H1 (cell line): ENCODE measurements at regions not wholly inside any gene's neighbourhood (a gene's known extent, or its start where the extent isn't known, plus 50 kb on each side); places are given as distances from the start of the nearest gene placed in this dataset.

Experiments
- CTCF ChIA-PET: fragments of 300-600 bp; sonication (Branson Sonifier 250); formaldehyde crosslinking; loops from one replicate; lab custom pipeline; 2021; ENCODE audit not compliant: partially characterized antibody; lab: Charles Lee
- POLR2A ChIA-PET: fragments of 300-600 bp; sonication (Branson Sonifier 250); formaldehyde crosslinking; loops from one replicate; lab custom pipeline; 2021; ENCODE audit warnings: inconsistent platforms; ENCODE audit not compliant: partially characterized antibody; lab: Charles Lee
- DNase-seq, 2 experiments: peaks; one replicate each; pipeline versions ENCODE4 v3.0.0 to v3.0.0-alpha.2; 2010 to 2022; ENCODE audit warnings: low spot score in 2 of 2, low read depth in 1 of 2, mixed read lengths in 1 of 2
- FAIRE-seq: peaks from 2 replicates; lab custom pipeline; 2011; peaks lifted over from hg19 to GRCh38; lab: Jason Lieb, UNC
- H2AFZ ChIP-seq: 2 replicates; pipeline ENCODE4 v1.8.1; 2012; ENCODE audit warnings: low read length, inconsistent platforms
- H2AK5ac ChIP-seq: 2 replicates; pipeline ENCODE4 v1.6.1; 2013; ENCODE audit warnings: low read depth, low read length
- H2BK120ac ChIP-seq: replicated peaks from 2 replicates; pipeline ENCODE3; 2013; ENCODE audit warnings: low read depth, low read length, inconsistent platforms
- H2BK12ac ChIP-seq: 2 replicates; pipeline ENCODE4 v1.6.1; 2013; ENCODE audit warnings: low read depth, low read length
- H2BK15ac ChIP-seq: 2 replicates; pipeline ENCODE4 v1.6.1; 2013; ENCODE audit warnings: low read length
- H2BK20ac ChIP-seq: 2 replicates; pipeline ENCODE4 v1.6.1; 2013; ENCODE audit warnings: low read length
- H2BK5ac ChIP-seq: 2 replicates; pipeline ENCODE4 v1.6.1; 2013; ENCODE audit warnings: low read depth, low read length
- H3K14ac ChIP-seq: 2 replicates; pipeline ENCODE4 v1.6.1; 2013; ENCODE audit warnings: inconsistent platforms; ENCODE audit not compliant: insufficient read length
- H3K18ac ChIP-seq: 2 replicates; pipeline ENCODE4 v1.6.1; 2013; ENCODE audit warnings: low read length; ENCODE audit errors: extremely low read depth
- H3K23ac ChIP-seq: 2 replicates; pipeline ENCODE4 v1.6.1; 2013; ENCODE audit warnings: inconsistent platforms; ENCODE audit not compliant: insufficient read length
- H3K23me2 ChIP-seq: 2 replicates; pipeline ENCODE4 v1.6.1; 2013; ENCODE audit warnings: low read depth, low read length
- H3K27ac ChIP-seq: 2 replicates; pipeline ENCODE4 v1.6.1; 2011; ENCODE audit warnings: low read depth, low read length, inconsistent platforms
- H3K27me3 ChIP-seq, 4 experiments: replicated peaks in 1 of 4; 1 replicate in 1 of 4; 2 replicates in 3 of 4; pipeline versions ENCODE4 v1.6.1 to v1.8.1; 2011 to 2013; ENCODE audit warnings: low read length in 3 of 4, mild to moderate bottlenecking in 3 of 4, inconsistent platforms in 2 of 4, mixed read lengths in 2 of 4, moderate library complexity in 1 of 4; ENCODE audit not compliant: control insufficient read depth in 3 of 4, insufficient read depth in 3 of 4; ENCODE audit errors: extremely low read depth in 1 of 4
- H3K36me3 ChIP-seq, 4 experiments: 2 replicates each; pipeline versions ENCODE4 v1.6.1 to v1.8.1; 2011 to 2013; ENCODE audit warnings: mild to moderate bottlenecking in 4 of 4, low read length in 3 of 4, moderate library complexity in 2 of 4, control low read depth in 1 of 4, inconsistent platforms in 1 of 4; ENCODE audit not compliant: insufficient read depth in 4 of 4, control insufficient read depth in 2 of 4
- H3K4ac ChIP-seq: replicated peaks from 2 replicates; pipeline ENCODE3; 2013; ENCODE audit warnings: low read length, low read depth, mixed read lengths, inconsistent platforms; ENCODE audit not compliant: insufficient read length
- H3K4me1 ChIP-seq, 4 experiments: replicated peaks in 1 of 4; 1 replicate in 1 of 4; 2 replicates in 3 of 4; pipeline versions ENCODE4 v1.6.1 to v1.8.1; 2011 to 2013; ENCODE audit warnings: low read length in 3 of 4, inconsistent platforms in 2 of 4, mixed read lengths in 1 of 4; ENCODE audit not compliant: insufficient read depth in 4 of 4, control insufficient read depth in 3 of 4
- H3K4me2 ChIP-seq, 2 experiments: 2 replicates each; pipeline versions ENCODE4 v1.6.1 to v1.8.1; 2011 to 2013; ENCODE audit warnings: low read depth in 2 of 2, low read length in 2 of 2, control low read depth in 1 of 2, inconsistent platforms in 1 of 2, mild to moderate bottlenecking in 1 of 2; ENCODE audit not compliant: insufficient read depth in 1 of 2
- H3K4me3 ChIP-seq, 4 experiments: fragments of 200-600, 300-600 bp in 1 of 4; sonication (generic), shearing (Covaris generic), sonication (Bioruptor Twin) in 1 of 4; 2 replicates each; pipeline versions ENCODE4 v1.5.1 to v1.8.1; 2011 to 2016; ENCODE audit warnings: low read length in 4 of 4, low read depth in 3 of 4, control low read depth in 2 of 4, inconsistent platforms in 2 of 4, mild to moderate bottlenecking in 2 of 4, mixed read lengths in 1 of 4, moderate library complexity in 1 of 4; ENCODE audit not compliant: insufficient read depth in 2 of 4; ENCODE audit errors: extremely low read depth in 1 of 4
- H3K56ac ChIP-seq: replicated peaks from 2 replicates; pipeline ENCODE3; 2013; ENCODE audit warnings: low read depth, mild to moderate bottlenecking, mixed read lengths, low read length, inconsistent platforms; ENCODE audit not compliant: insufficient read length
- H3K79me1 ChIP-seq: 2 replicates; pipeline ENCODE4 v1.6.1; 2013; ENCODE audit warnings: low read depth, low read length, control low read depth
- H3K79me2 ChIP-seq, 2 experiments: 2 replicates each; pipeline versions ENCODE4 v1.6.1 to v1.8.1; 2012 to 2013; ENCODE audit warnings: low read length in 2 of 2, mild to moderate bottlenecking in 2 of 2, inconsistent platforms in 1 of 2; ENCODE audit not compliant: insufficient read depth in 2 of 2, control insufficient read depth in 1 of 2
- H3K9ac ChIP-seq, 4 experiments: replicated peaks in 1 of 4; 1 replicate in 1 of 4; 2 replicates in 3 of 4; pipeline versions ENCODE4 v1.6.1 to v1.8.1; 2011 to 2013; ENCODE audit warnings: low read depth in 3 of 4, low read length in 3 of 4, control low read depth in 2 of 4, mild to moderate bottlenecking in 2 of 4, moderate library complexity in 2 of 4, inconsistent platforms in 1 of 4; ENCODE audit errors: extremely low read depth in 1 of 4
- H3K9me3 ChIP-seq, 2 experiments: 2 replicates each; pipeline versions ENCODE4 v1.6.1 to v1.8.1; 2012 to 2013; ENCODE audit warnings: mild to moderate bottlenecking in 2 of 2, moderate library complexity in 2 of 2, control low read depth in 1 of 2, inconsistent platforms in 1 of 2, low read depth in 1 of 2, low read length in 1 of 2, mixed read lengths in 1 of 2; ENCODE audit not compliant: insufficient read depth in 2 of 2
- H4K20me1 ChIP-seq, 2 experiments: replicated peaks in 1 of 2; 2 replicates each; pipeline versions ENCODE3 to v1.8.1; 2011 to 2013; ENCODE audit warnings: inconsistent platforms in 2 of 2, low read length in 2 of 2, mild to moderate bottlenecking in 1 of 2; ENCODE audit not compliant: insufficient read depth in 2 of 2, control insufficient read depth in 1 of 2
- H4K5ac ChIP-seq: 2 replicates; pipeline ENCODE4 v1.6.1; 2013; ENCODE audit warnings: low read length, low read depth, mixed read lengths, inconsistent platforms; ENCODE audit not compliant: insufficient read length
- H4K8ac ChIP-seq: 2 replicates; pipeline ENCODE4 v1.8.0; 2013; ENCODE audit warnings: mild to moderate bottlenecking, moderate library complexity, low read length, inconsistent platforms; ENCODE audit not compliant: insufficient read depth; ENCODE audit errors: extremely low read depth
- H4K91ac ChIP-seq: replicated peaks from 2 replicates; pipeline ENCODE3; 2013; ENCODE audit warnings: low read length, mixed read lengths, inconsistent platforms; ENCODE audit not compliant: insufficient read length
- ASH2L ChIP-seq: fragments of 200-600, 300-600 bp; sonication (generic); IDR thresholded peaks from one replicate; pipeline ENCODE4 v1.7.1; 2017; ENCODE audit warnings: low read length
- CBX8 ChIP-seq: fragments of 300-800, 300-1000 bp; sonication (generic); IDR thresholded peaks from 2 replicates; pipeline ENCODE4 v1.7.1; 2016; ENCODE audit warnings: low read depth, low read length, borderline replicate concordance
- FOSL1 ChIP-seq: IDR thresholded peaks from 2 replicates; pipeline ENCODE4 v1.6.1; 2011; ENCODE audit warnings: mild to moderate bottlenecking, low read depth, low read length, moderate library complexity; ENCODE audit not compliant: insufficient read depth
- KDM1A ChIP-seq: fragments of 200-600, 300-600 bp; sonication (generic); IDR thresholded peaks from 2 replicates; pipeline ENCODE4 v1.7.1; 2016; ENCODE audit warnings: mild to moderate bottlenecking, low read length, borderline replicate concordance
- KDM5A ChIP-seq: fragments of 200-600 bp; IDR thresholded peaks from 2 replicates; pipeline ENCODE4 v1.7.1; 2012; ENCODE audit warnings: mild to moderate bottlenecking, low read length, inconsistent platforms, mixed read lengths
- SIX5 ChIP-seq: IDR thresholded peaks from 2 replicates; pipeline ENCODE4 v1.6.1; 2011; ENCODE audit warnings: mild to moderate bottlenecking, low read depth, low read length
- TBP ChIP-seq: IDR thresholded peaks from 2 replicates; pipeline ENCODE4 v1.6.1; 2011; ENCODE audit warnings: low read depth, low read length, improper control_type of control experiment
- TF ChIP-seq, protein P1 (sequence below): IDR thresholded peaks from 2 replicates; pipeline ENCODE4 v1.6.1; 2011; ENCODE audit warnings: low read length, improper control_type of control experiment

DNA sequence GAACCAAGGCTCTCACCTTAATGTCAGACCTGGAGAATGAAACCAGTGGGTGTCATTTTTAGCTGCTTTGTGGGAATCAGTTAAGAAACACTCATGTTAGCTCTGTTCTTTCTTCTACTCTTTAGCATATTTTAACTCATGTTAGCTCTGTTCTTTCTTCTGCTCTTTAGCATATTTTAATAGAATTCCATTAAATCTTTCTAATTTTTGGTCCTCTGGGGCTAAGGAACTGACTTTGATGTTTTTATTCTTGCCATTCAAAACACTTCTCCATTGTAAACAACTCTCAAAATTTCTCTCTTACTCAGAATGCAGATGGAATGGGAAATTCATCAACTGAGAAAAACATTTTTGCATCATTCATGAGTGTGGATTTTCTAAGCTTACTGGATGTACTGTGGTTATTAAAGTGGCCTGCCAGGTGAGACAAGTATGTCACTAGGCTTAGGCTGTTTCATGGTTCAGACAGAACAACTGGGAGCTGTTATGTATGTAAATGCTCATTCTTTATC, 680.6 kb downstream of the ROBO2 start:
- Histone ChIP-seq H2AK5ac (no peak overlapping the region), H3K56ac (no peak overlapping the region), H3K36me3 (no peaks in the 10 kb centered on the region), H3K79me1 (no peaks in the 10 kb centered on the region), H3K4me1 (peaks cover 0 to 3% (median 0%) of the 10 kb centered on the region in 4 experiments; a peak in 1 of 7 replicates), H2BK15ac (no peak overlapping the region), H2BK20ac (no peak overlapping the region), H3K14ac (no peak overlapping the region), H3K4me3 (no peak overlapping the region), H3K4me2 (no peak overlapping the region), H2BK120ac (no peak overlapping the region), H4K91ac (no peak overlapping the region), H4K8ac (no peak overlapping the region), H3K9ac (no peak overlapping the region), H3K23me2 (no peaks in the 10 kb centered on the region), H4K20me1 (no peaks in the 10 kb centered on the region), H3K23ac (no peak overlapping the region), H2AFZ (no peak overlapping the region), H2BK12ac (no peak overlapping the region), H3K27ac (no peak overlapping the region), H3K27me3 (no peaks in the 10 kb centered on the region), H3K4ac (no peak overlapping the region), H3K79me2 (no peaks in the 10 kb centered on the region), H4K5ac (no peak overlapping the region), H3K18ac (no peak overlapping the region), H3K9me3 (no peaks in the 10 kb centered on the region; a peak in 1 of 4 replicates), H2BK5ac (no peak overlapping the region)
- POLR2A ChIA-PET = no interaction called here
- no peak for FAIRE-seq
- no peak for TF ChIP-seq ASH2L
- TF ChIP-seq SIX5 = no peak
- TF ChIP-seq KDM5A = no peak
- TF ChIP-seq TBP = no peak
- TF ChIP-seq, protein P1, sequence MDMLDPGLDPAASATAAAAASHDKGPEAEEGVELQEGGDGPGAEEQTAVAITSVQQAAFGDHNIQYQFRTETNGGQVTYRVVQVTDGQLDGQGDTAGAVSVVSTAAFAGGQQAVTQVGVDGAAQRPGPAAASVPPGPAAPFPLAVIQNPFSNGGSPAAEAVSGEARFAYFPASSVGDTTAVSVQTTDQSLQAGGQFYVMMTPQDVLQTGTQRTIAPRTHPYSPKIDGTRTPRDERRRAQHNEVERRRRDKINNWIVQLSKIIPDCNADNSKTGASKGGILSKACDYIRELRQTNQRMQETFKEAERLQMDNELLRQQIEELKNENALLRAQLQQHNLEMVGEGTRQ = no peak
- no peak for TF ChIP-seq FOSL1
- no peak for TF ChIP-seq CBX8
- TF ChIP-seq KDM1A = no peak
- CTCF ChIA-PET = interaction anchor here (0.6 kb wide), 1 partner anchor 57 kb away, joined by 4 read pairs; no protein-coding TSS in a partner anchor
- no peak for DNase-seq
